H1 (cell line): ENCODE measurements at regions not wholly inside any gene's neighbourhood (a gene's known extent, or its start where the extent isn't known, plus 50 kb on each side); places are given as distances from the start of the nearest gene placed in this dataset.

ENCODE experiments used
- CTCF ChIP-seq, 3 experiments: IDR thresholded peaks; 1 replicate in 2 of 3; 2 replicates in 1 of 3; pipeline versions ENCODE4 v1.5.1 to v1.6.1; 2011; ENCODE audit warnings: low read length in 3 of 3, mild to moderate bottlenecking in 3 of 3, inconsistent platforms in 2 of 3, low read depth in 1 of 3, moderate library complexity in 1 of 3; ENCODE audit not compliant: insufficient read depth in 1 of 3; ENCODE audit errors: control extremely low read depth in 1 of 3
- ZNF274 ChIP-seq: IDR thresholded peaks from 2 replicates; pipeline ENCODE4 v1.7.0; 2012; ENCODE audit warnings: low read length, borderline replicate concordance; ENCODE audit errors: extremely low read depth

- TF ChIP-seq CTCF (IDR thresholded peaks at IDR 0.05; ENCODE audit: control extremely low read depth in 1 of 3, insufficient read depth in 1 of 3, low read depth in 1 of 3, low read length in 3 of 3): no peak
- no peak for TF ChIP-seq ZNF274
These were observed 268.3 kb upstream of the WWC1 start for GRCh38 chr5:168023191-168023590.
